Right lobe of liver (tissue), 4 donors: ENCODE measurements at regions not wholly inside any gene's neighbourhood (a gene's known extent, or its start where the extent isn't known, plus 50 kb on each side); places are given as distances from the start of the nearest gene placed in this dataset.

Experiments used
- POLR2A ChIP-seq: fragments of 450-650 bp; IDR thresholded peaks from one replicate; pipeline ENCODE4 v1.6.1; 2017; ENCODE audit warnings: antibody characterized with exemption, mild to moderate bottlenecking
- TF ChIP-seq, protein P1 (sequence below), 4 donors: fragments of 200-600 bp in 3 of 4; fragments of 450-650 bp in 1 of 4; IDR thresholded peaks; one replicate each; pipeline versions ENCODE4 v1.5.1 to v1.8.0; 2016 to 2022; ENCODE audit warnings: antibody characterized with exemption in 4 of 4, mild to moderate bottlenecking in 2 of 4
- donor health status: DM: no; HTN: no; CAD: no.
- donor health status: DM: no; HTN: no; CAD: no.
- donor health status: DM: no; HTN: yes; CAD: no.

DNA sequence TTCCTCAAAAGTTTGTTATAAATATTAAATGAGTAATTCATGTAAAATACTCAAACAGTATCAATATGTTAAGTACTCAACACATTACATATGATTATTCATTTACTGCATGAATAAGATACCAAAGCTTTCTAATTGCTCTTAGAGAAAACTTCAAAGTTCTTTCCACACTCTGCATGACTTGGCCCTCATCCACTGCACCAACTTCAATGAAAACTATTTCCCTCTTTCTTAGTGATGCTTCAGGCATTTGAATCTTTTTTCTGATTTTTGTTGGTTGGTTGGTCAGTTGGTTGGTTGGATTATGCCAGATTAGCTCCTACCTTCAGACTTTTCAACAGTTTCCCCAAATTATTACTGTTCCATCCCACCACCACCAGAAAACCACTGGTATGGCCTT lies 314.7 kb upstream of the RGMB start:
- TF ChIP-seq, protein P1, sequence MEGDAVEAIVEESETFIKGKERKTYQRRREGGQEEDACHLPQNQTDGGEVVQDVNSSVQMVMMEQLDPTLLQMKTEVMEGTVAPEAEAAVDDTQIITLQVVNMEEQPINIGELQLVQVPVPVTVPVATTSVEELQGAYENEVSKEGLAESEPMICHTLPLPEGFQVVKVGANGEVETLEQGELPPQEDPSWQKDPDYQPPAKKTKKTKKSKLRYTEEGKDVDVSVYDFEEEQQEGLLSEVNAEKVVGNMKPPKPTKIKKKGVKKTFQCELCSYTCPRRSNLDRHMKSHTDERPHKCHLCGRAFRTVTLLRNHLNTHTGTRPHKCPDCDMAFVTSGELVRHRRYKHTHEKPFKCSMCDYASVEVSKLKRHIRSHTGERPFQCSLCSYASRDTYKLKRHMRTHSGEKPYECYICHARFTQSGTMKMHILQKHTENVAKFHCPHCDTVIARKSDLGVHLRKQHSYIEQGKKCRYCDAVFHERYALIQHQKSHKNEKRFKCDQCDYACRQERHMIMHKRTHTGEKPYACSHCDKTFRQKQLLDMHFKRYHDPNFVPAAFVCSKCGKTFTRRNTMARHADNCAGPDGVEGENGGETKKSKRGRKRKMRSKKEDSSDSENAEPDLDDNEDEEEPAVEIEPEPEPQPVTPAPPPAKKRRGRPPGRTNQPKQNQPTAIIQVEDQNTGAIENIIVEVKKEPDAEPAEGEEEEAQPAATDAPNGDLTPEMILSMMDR (IDR thresholded peaks at IDR 0.05) = no peak
- no peak for TF ChIP-seq POLR2A
